K562 (cell line): ENCODE measurements at regions not wholly inside any gene's neighbourhood (a gene's known extent, or its start where the extent isn't known, plus 50 kb on each side); places are given as distances from the start of the nearest gene placed in this dataset.

Experiments
- ATAC-seq: fragments of 200-7000 bp; cut with Tn5 transposase; 3 replicates; pipeline ENCODE4 v1.9.1; 2020; ENCODE audit warnings: moderate library complexity
- BruUV-seq: library from RNA; stranded (reverse); fragments of 400-500 nt; replicated peaks from 2 replicates; lab custom pipeline; 2021; lab: Mats Ljungman, UMichigan
- CTCF ChIA-PET: fragments of 300-600 bp; formaldehyde crosslinking; extraction: SDS; loops from one replicate; lab custom pipeline; 2021; ENCODE audit warnings: low intra/inter-chr PET ratio; lab: Yijun Ruan, JAX
- POLR2A ChIA-PET: fragments of 300-600, 350-650 bp; sonication (Branson Sonifier 250); formaldehyde crosslinking; extraction: SDS; loops from one replicate; lab custom pipeline; 2021; ENCODE audit warnings: antibody characterized with exemption, inconsistent platforms; lab: Yijun Ruan, JAX
- DNase-seq, 4 experiments: peaks; one replicate each; pipeline versions ENCODE4 v3.0.0 to v3.0.0-alpha.2; 2011 to 2018; ENCODE audit warnings: low spot score in 3 of 4, mixed read lengths in 3 of 4; ENCODE audit errors: extremely low read depth in 1 of 4
- FAIRE-seq: peaks from 2 replicates; lab custom pipeline; 2011; peaks lifted over from hg19 to GRCh38; lab: Jason Lieb, UNC
- H2AFZ ChIP-seq: 2 replicates; pipeline ENCODE4 v1.6.0; 2011; ENCODE audit warnings: low read depth, low read length, control low read depth, inconsistent platforms
- H3K27ac ChIP-seq: fragments of 200-600 bp; 3 replicates; pipeline ENCODE4 v1.8.0; 2011; ENCODE audit warnings: low read depth, mild to moderate bottlenecking, control low read depth, inconsistent platforms, low read length, moderate library complexity, mixed read lengths; ENCODE audit errors: extremely low read depth
- H3K27me3 ChIP-seq, 2 experiments: fragments of 300-600 bp in 1 of 2; 2 replicates in 1 of 2; 3 replicates in 1 of 2; pipeline versions ENCODE4 v1.6.0 to v1.8.0; 2011; ENCODE audit warnings: inconsistent platforms in 2 of 2, low read length in 2 of 2, mild to moderate bottlenecking in 1 of 2, mixed read lengths in 1 of 2, moderate library complexity in 1 of 2; ENCODE audit not compliant: control insufficient read depth in 2 of 2, insufficient read depth in 2 of 2
- H3K36me3 ChIP-seq: fragments of 300-600 bp; 3 replicates; pipeline ENCODE4 v1.8.0; 2011; ENCODE audit warnings: mild to moderate bottlenecking, low read length, inconsistent platforms; ENCODE audit not compliant: control insufficient read depth, insufficient read depth
- H3K4me1 ChIP-seq, 2 experiments: fragments of 200-600 bp in 1 of 2; replicated peaks in 1 of 2; 2 replicates in 1 of 2; 3 replicates in 1 of 2; pipeline versions ENCODE4 v1.5.1 to v1.8.0; 2011; ENCODE audit warnings: inconsistent platforms in 2 of 2, low read length in 2 of 2, mild to moderate bottlenecking in 1 of 2, mixed read lengths in 1 of 2, moderate library complexity in 1 of 2; ENCODE audit not compliant: control insufficient read depth in 2 of 2, insufficient read depth in 2 of 2
- H3K4me2 ChIP-seq: 2 replicates; pipeline ENCODE4 v1.6.1; 2011; ENCODE audit warnings: low read length, control low read depth, inconsistent platforms, mixed read lengths; ENCODE audit not compliant: insufficient read depth
- H3K4me3 ChIP-seq: fragments of 200-600 bp; sonication (generic), shearing (Covaris generic); 2 replicates; pipeline ENCODE4 v1.5.1; 2016; ENCODE audit warnings: control low read depth, inconsistent platforms
- H3K79me2 ChIP-seq: fragments of 200-600 bp; 3 replicates; pipeline ENCODE4 v1.8.0; 2011; ENCODE audit warnings: low read length, inconsistent platforms; ENCODE audit not compliant: control insufficient read depth, insufficient read depth
- H3K9ac ChIP-seq, 2 experiments: 2 replicates each; pipeline versions ENCODE4 v1.6.0 to v1.6.1; 2011; ENCODE audit warnings: low read depth in 2 of 2, low read length in 2 of 2, control low read depth in 1 of 2, inconsistent platforms in 1 of 2, mild to moderate bottlenecking in 1 of 2, mixed read lengths in 1 of 2; ENCODE audit not compliant: insufficient read depth in 1 of 2
- H3K9me1 ChIP-seq: one replicate; pipeline ENCODE4 v1.6.0; 2011; ENCODE audit warnings: inconsistent platforms, mild to moderate bottlenecking, low read length, moderate library complexity; ENCODE audit not compliant: control insufficient read depth, insufficient read depth
- H3K9me3 ChIP-seq: replicated peaks from 2 replicates; pipeline ENCODE4 v1.5.1; 2011; ENCODE audit warnings: low read depth, low read length, inconsistent platforms; ENCODE audit not compliant: control insufficient read depth, insufficient read depth
- H4K20me1 ChIP-seq: replicated peaks from 2 replicates; pipeline ENCODE4 v1.6.1; 2011; ENCODE audit warnings: low read length, inconsistent platforms, mixed read lengths; ENCODE audit not compliant: control insufficient read depth, insufficient read depth
- BACH1 ChIP-seq: fragments of 200-800 bp; sonication (Bioruptor generic); IDR thresholded peaks from 2 replicates; pipeline ENCODE4 v1.6.1; 2016; ENCODE audit warnings: missing genetic modification characterization, missing compliant biosample characterization
- HNRNPLL ChIP-seq: fragments of 200-400 bp; formaldehyde crosslinking; IDR thresholded peaks from 2 replicates; pipeline ENCODE4 v1.6.1; 2017; ENCODE audit warnings: low read length, low read depth, mild to moderate bottlenecking; ENCODE audit not compliant: poor library complexity, severe bottlenecking
- KDM1A ChIP-seq, 2 experiments: fragments of 450-650 bp; IDR thresholded peaks; 2 replicates each; pipeline ENCODE4 v1.6.1; 2016; ENCODE audit warnings: mild to moderate bottlenecking in 2 of 2
- LEF1 ChIP-seq: fragments of 450-650 bp; IDR thresholded peaks from 2 replicates; pipeline ENCODE4 v1.6.1; 2016; ENCODE audit warnings: mild to moderate bottlenecking
- MBD2 ChIP-seq: sonication (generic); IDR thresholded peaks from 2 replicates; pipeline ENCODE4 v1.6.1; 2016; ENCODE audit warnings: low read depth, borderline replicate concordance
- NFYB ChIP-seq: IDR thresholded peaks from 2 replicates; pipeline ENCODE4 v1.6.1; 2011; ENCODE audit warnings: mild to moderate bottlenecking, moderate library complexity; ENCODE audit not compliant: insufficient read length; ENCODE audit errors: extremely low read depth
- POU5F1 ChIP-seq: fragments of 150-350 bp; IDR thresholded peaks from 2 replicates; pipeline ENCODE4 v1.6.1; 2014; ENCODE audit warnings: borderline replicate concordance, low read length, low read depth, mild to moderate bottlenecking; ENCODE audit not compliant: partially characterized antibody
- TEAD4 ChIP-seq, 2 experiments: sonication (generic) in 1 of 2; formaldehyde crosslinking in 1 of 2; IDR thresholded peaks; 2 replicates each; pipeline versions ENCODE4 v1.6.1 to v1.8.0; 2012 to 2022; ENCODE audit warnings: borderline replicate concordance in 1 of 2, inconsistent platforms in 1 of 2, low read length in 1 of 2, mild to moderate bottlenecking in 1 of 2, missing genetic modification reagents in 1 of 2
- ZNF217 ChIP-seq: sonication (generic); formaldehyde crosslinking; IDR thresholded peaks from 2 replicates; pipeline ENCODE4 v1.8.0; 2022; ENCODE audit warnings: mild to moderate bottlenecking, missing genetic modification reagents
- WGBS: fragments of 100-300 bp; shearing (Covaris generic); methylation state at CpG from one replicate; pipeline ENCODE4 v1.1.6; 2016; ENCODE audit warnings: low coverage, mixed read lengths; ENCODE audit not compliant: insufficient coverage; ENCODE audit errors: missing lambda C conversion rate; 5-methylcytosine and 5-hydroxymethylcytosine counted together
- in situ Hi-C: fragments of 300-500 bp; cut with MboI; formaldehyde crosslinking; loops from 4 replicates; pipeline ENCODE4 v1.15.0; 2018; ENCODE audit warnings: inconsistent platforms, mixed read lengths
- intact Hi-C: fragments of 100-400 bp; cut with micrococcal nuclease; formaldehyde crosslinking; loops from 2 replicates; pipeline ENCODE4 v1.14.2; 2022
- TF ChIP-seq, protein P1 (sequence below): fragments of 450-650 bp; formaldehyde crosslinking; conservative IDR thresholded peaks from 2 replicates; pipeline ENCODE4 v1.4.0; 2022; ENCODE audit warnings: mild to moderate bottlenecking, missing genetic modification characterization

DNA sequence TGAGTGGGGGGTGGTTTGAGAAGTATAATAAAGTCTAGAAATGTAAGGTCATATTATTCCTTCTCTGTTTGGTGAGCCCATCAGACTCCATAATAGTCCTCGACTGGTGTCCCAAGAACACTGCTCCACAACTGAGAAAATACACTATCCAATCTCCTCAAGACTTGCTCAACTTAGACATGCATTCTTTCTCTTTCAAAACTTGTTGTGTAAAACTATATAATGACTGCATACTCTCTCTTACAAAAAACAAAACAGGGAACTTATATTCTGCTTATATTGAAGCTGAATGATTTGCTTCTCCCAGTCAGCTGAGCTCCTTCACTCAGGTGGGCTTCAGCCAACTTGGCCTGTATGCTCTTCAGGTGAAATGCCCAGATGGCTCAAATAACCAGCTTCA is 204.7 kb downstream of the ZNF365 start:
- in situ Hi-C loops (loop anchor here (25.0 kb wide), 1 partner anchor 1158 kb away; no protein-coding TSS in a partner anchor), intact Hi-C loops (no loop called here)
- Histone ChIP-seq H3K4me1 (no peaks in the 10 kb centered on the region), H3K79me2 (no peaks in the 10 kb centered on the region), H3K36me3 (no peaks in the 10 kb centered on the region), H3K9ac (no peak overlapping the region), H3K27ac (no peak overlapping the region), H3K4me3 (no peak overlapping the region), H2AFZ (no peak overlapping the region), H4K20me1 (no peaks in the 10 kb centered on the region), H3K27me3 (peaks cover 0 to 8% of the 10 kb centered on the region in 2 experiments; a peak in 2 of 5 replicates), H3K9me1 (no peaks in the 10 kb centered on the region), H3K4me2 (no peak overlapping the region), H3K9me3 (no peaks in the 10 kb centered on the region)
- DNase-seq (no peak), FAIRE-seq (no peak), ATAC-seq (no peak)
- TF ChIP-seq BACH1 (tag) (no peak), KDM1A (IDR thresholded peaks at IDR 0.05) (no peak), TEAD4 (IDR thresholded peaks at IDR 0.05; ENCODE audit: low read length) (no peak), TEAD4 (CRISPR knock-in tag; IDR thresholded peaks at IDR 0.05; ENCODE audit: borderline replicate concordance) (no peak), NFYB (no peak), MBD2 (no peak), HNRNPLL (no peak), ZNF217 (no peak), LEF1 (no peak), POU5F1 (no peak)
- TF ChIP-seq, protein P1, sequence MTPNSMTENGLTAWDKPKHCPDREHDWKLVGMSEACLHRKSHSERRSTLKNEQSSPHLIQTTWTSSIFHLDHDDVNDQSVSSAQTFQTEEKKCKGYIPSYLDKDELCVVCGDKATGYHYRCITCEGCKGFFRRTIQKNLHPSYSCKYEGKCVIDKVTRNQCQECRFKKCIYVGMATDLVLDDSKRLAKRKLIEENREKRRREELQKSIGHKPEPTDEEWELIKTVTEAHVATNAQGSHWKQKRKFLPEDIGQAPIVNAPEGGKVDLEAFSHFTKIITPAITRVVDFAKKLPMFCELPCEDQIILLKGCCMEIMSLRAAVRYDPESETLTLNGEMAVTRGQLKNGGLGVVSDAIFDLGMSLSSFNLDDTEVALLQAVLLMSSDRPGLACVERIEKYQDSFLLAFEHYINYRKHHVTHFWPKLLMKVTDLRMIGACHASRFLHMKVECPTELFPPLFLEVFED (CRISPR knock-in tag), result no peak
- WGBS, result 0% methylated on average over 1 of the region's 1 CpG
- ChIA-PET POLR2A (no interaction called here), CTCF (no interaction called here)
- BruUV-seq, result no TSS peak
